Vagina (tissue), 2 donors: ENCODE measurements at regions not wholly inside any gene's neighbourhood (a gene's known extent, or its start where the extent isn't known, plus 50 kb on each side); places are given as distances from the start of the nearest gene placed in this dataset.

ENCODE experiments used
- POLR2A ChIP-seq, 2 donors: fragments of 450-650 bp; IDR thresholded peaks; one replicate each; pipeline ENCODE4 v1.6.1; 2017; ENCODE audit warnings: antibody characterized with exemption in 2 of 2, mild to moderate bottlenecking in 2 of 2, moderate library complexity in 2 of 2
- POLR2AphosphoS5 ChIP-seq, 2 donors: sonication (generic); formaldehyde crosslinking; IDR thresholded peaks; one replicate each; pipeline ENCODE4 v1.9.0; 2017; ENCODE audit warnings: antibody characterized with exemption in 2 of 2, mild to moderate bottlenecking in 2 of 2, low read depth in 1 of 2; ENCODE audit not compliant: insufficient read depth in 1 of 2
- TF ChIP-seq, protein P1 (sequence below), 3 experiments: fragments of 450-650 bp in 2 of 3; fragments of 200-600 bp in 1 of 3; sonication (generic) in 1 of 3; IDR thresholded peaks; one replicate each; pipeline ENCODE4 v1.5.1; 2017 to 2019; ENCODE audit warnings: antibody characterized with exemption in 3 of 3, mild to moderate bottlenecking in 2 of 3, moderate library complexity in 2 of 3

DNA sequence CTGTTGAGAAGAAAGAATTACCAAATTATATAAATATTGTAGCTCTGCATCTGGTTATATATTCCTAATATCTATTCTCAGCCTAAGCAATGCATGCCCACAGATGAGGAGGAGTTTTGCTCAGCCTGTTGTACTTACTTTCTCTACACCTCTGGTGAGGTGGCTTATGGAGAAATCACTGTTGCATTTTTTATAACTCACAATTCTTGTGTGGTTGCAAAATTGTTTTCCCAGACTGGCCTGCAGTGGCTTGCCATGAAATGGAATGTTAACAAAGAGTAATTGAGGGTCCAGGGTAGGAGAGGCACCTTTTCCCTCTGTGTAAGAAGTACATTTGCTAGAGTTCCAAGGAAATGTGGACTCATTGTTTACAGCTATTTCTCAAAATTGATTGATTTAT, 202.0 kb upstream of the SEMA3E start:
- TF ChIP-seq, protein P1, sequence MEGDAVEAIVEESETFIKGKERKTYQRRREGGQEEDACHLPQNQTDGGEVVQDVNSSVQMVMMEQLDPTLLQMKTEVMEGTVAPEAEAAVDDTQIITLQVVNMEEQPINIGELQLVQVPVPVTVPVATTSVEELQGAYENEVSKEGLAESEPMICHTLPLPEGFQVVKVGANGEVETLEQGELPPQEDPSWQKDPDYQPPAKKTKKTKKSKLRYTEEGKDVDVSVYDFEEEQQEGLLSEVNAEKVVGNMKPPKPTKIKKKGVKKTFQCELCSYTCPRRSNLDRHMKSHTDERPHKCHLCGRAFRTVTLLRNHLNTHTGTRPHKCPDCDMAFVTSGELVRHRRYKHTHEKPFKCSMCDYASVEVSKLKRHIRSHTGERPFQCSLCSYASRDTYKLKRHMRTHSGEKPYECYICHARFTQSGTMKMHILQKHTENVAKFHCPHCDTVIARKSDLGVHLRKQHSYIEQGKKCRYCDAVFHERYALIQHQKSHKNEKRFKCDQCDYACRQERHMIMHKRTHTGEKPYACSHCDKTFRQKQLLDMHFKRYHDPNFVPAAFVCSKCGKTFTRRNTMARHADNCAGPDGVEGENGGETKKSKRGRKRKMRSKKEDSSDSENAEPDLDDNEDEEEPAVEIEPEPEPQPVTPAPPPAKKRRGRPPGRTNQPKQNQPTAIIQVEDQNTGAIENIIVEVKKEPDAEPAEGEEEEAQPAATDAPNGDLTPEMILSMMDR (IDR thresholded peaks at IDR 0.05): no peak
- TF ChIP-seq POLR2AphosphoS5 (IDR thresholded peaks at IDR 0.05; ENCODE audit: insufficient read depth in 1 of 2, low read depth in 1 of 2) (no peak), POLR2A (IDR thresholded peaks at IDR 0.05) (no peak)
